ENCODE measurements at regions not wholly inside any gene's neighbourhood (a gene's known extent, or its start where the extent isn't known, plus 50 kb on each side); places are given as distances from the start of the nearest gene placed in this dataset.

- H3K27me3 ChIP-seq: no peaks in the 10 kb centered on the region
- H3K79me2 ChIP-seq: no peaks in the 10 kb centered on the region
- H3K9me3 ChIP-seq (ENCODE audit: low read depth): no peaks in the 10 kb centered on the region
- no peak overlapping the region for H2AFZ ChIP-seq
- no peak for TF ChIP-seq EZH2phosphoT487 (IDR thresholded peaks at IDR 0.05; ENCODE audit: low read depth, severe bottlenecking, unreplicated experiment)
- TF ChIP-seq EZH2 (IDR thresholded peaks at IDR 0.05; ENCODE audit: borderline replicate concordance): no peak
- TF ChIP-seq CTCF (IDR thresholded peaks at IDR 0.05; ENCODE audit: poor library complexity): no peak
- no peaks in the 10 kb centered on the region for H3K4me1 ChIP-seq (ENCODE audit: insufficient read depth)
- no peak overlapping the region for H3K4me3 ChIP-seq
- H3K27ac ChIP-seq: no peak overlapping the region
- 75% methylated on average over 5 of the region's 6 CpGs for WGBS (ENCODE audit: low lambda C conversion rate, missing lambda C conversion rate)
- DNase-seq (ENCODE audit: low spot score): no peak
- no peaks in the 10 kb centered on the region for H4K20me1 ChIP-seq (ENCODE audit: insufficient read depth, poor library complexity, severe bottlenecking)
- H3K9me2 ChIP-seq (replicated peaks; ENCODE audit: insufficient read depth): no peaks in the 10 kb centered on the region
- no peak overlapping the region for H3K4me2 ChIP-seq
- H3K36me3 ChIP-seq (replicated peaks; ENCODE audit: insufficient read depth, low read depth): no peaks in the 10 kb centered on the region
Measured at GRCh38 chr5:8034852-8035251, 165.9 kb downstream of the MTRR start.

DNA sequence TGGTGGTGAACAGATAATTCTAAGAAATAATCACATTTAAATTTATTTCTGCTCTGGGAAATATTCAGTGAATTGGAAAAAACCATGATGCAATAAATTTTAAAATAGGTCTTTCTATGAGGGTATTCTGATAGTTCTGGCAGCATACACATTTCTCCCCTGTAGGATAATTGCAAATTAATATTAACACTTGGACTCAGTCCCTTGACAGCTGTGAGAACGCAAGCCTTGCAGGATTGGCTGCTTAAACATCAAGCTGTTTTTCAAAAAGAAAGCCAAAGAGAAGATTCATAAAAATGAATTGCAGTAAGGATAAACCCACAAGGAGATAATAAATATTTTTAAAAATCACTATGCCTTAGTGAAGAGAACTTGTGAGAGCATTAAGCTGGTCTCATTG is 180.0 kb downstream of the MTRR start:
- DNase-seq (ENCODE audit: low spot score): no peak
- Histone ChIP-seq H3K9me2 (replicated peaks; ENCODE audit: insufficient read depth) (no peaks in the 10 kb centered on the region), H4K20me1 (ENCODE audit: insufficient read depth, poor library complexity, severe bottlenecking) (no peaks in the 10 kb centered on the region), H3K4me3 (no peak overlapping the region), H3K9me3 (ENCODE audit: low read depth) (no peaks in the 10 kb centered on the region), H2AFZ (no peak overlapping the region), H3K27ac (no peak overlapping the region), H3K79me2 (no peaks in the 10 kb centered on the region), H3K4me2 (no peak overlapping the region), H3K27me3 (no peaks in the 10 kb centered on the region), H3K36me3 (replicated peaks; ENCODE audit: insufficient read depth, low read depth) (no peaks in the 10 kb centered on the region), H3K4me1 (ENCODE audit: insufficient read depth) (no peaks in the 10 kb centered on the region)
- 100% methylated on average over 1 of the region's 1 CpG for WGBS (ENCODE audit: low lambda C conversion rate, missing lambda C conversion rate)
- TF ChIP-seq EZH2phosphoT487 (IDR thresholded peaks at IDR 0.05; ENCODE audit: low read depth, severe bottlenecking, unreplicated experiment) (no peak), EZH2 (IDR thresholded peaks at IDR 0.05; ENCODE audit: borderline replicate concordance) (no peak), CTCF (IDR thresholded peaks at IDR 0.05; ENCODE audit: poor library complexity) (no peak)

DNA sequence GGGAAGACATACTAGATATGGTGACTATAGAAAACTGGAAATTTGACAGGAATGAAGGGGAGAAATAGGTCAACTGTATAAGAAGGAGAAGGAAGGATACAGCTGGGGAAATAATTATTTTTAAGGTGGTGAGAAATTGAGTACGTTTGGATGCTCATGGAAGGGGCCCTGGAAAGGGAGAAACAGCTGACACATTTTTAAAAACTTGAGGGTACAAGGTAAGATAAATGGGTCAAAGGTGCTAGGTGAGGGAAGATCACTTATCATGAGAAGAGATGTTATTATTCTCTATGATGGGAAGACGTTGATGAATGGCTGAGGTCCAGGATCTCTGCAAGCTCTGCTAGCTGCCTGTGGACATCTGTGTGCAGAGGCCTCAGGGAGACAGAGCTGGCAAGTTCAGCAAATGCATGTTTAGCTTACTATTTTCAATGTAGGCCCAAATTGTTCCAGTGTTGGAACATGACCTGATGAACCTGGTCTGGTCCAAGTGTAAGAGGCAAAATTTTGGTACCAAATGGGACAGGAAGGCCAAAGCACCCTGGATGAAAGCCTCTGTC is 181.7 kb downstream of the MTRR start:
- Histone ChIP-seq H2AFZ (no peak overlapping the region), H3K4me2 (no peak overlapping the region), H3K9me2 (replicated peaks; ENCODE audit: insufficient read depth) (no peaks in the 10 kb centered on the region), H3K79me2 (no peaks in the 10 kb centered on the region), H3K4me3 (no peak overlapping the region), H3K27ac (no peak overlapping the region), H3K36me3 (replicated peaks; ENCODE audit: insufficient read depth, low read depth) (no peaks in the 10 kb centered on the region), H4K20me1 (ENCODE audit: insufficient read depth, poor library complexity, severe bottlenecking) (no peaks in the 10 kb centered on the region), H3K27me3 (no peaks in the 10 kb centered on the region), H3K9me3 (ENCODE audit: low read depth) (no peaks in the 10 kb centered on the region), H3K4me1 (ENCODE audit: insufficient read depth) (no peaks in the 10 kb centered on the region)
- no peak for DNase-seq (ENCODE audit: low spot score)
- WGBS (ENCODE audit: low lambda C conversion rate, missing lambda C conversion rate): 58% methylated on average over 2 of the region's 2 CpGs
- TF ChIP-seq EZH2phosphoT487 (IDR thresholded peaks at IDR 0.05; ENCODE audit: low read depth, severe bottlenecking, unreplicated experiment) (no peak), EZH2 (IDR thresholded peaks at IDR 0.05; ENCODE audit: borderline replicate concordance) (no peak), CTCF (IDR thresholded peaks at IDR 0.05; ENCODE audit: poor library complexity) (no peak)

DNA sequence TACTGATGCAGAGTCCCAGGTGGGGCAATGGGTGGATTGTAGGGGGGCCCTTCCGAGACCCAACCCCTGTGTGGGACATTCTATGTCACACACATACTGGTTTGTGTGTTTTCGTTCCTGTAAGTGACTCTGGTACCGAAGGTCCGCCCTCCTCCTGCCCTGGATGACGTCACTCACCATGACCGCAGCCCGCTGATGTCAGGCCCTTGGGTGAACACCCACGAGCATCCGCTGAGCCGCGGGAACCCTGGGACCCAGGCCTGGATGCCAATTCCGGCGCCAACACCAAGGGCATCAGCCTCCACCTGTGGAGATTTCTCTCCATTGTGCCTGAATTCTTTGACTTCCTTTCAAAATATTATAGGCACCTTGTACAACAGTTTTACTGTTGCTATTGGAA is 184.3 kb downstream of the MTRR start:
- H3K9me2 ChIP-seq (replicated peaks; ENCODE audit: insufficient read depth): no peaks in the 10 kb centered on the region
- no peak overlapping the region for H3K4me3 ChIP-seq
- H3K4me2 ChIP-seq: no peak overlapping the region
- H4K20me1 ChIP-seq (ENCODE audit: insufficient read depth, poor library complexity, severe bottlenecking): no peaks in the 10 kb centered on the region
- no peaks in the 10 kb centered on the region for H3K4me1 ChIP-seq (ENCODE audit: insufficient read depth)
- no peaks in the 10 kb centered on the region for H3K9me3 ChIP-seq (ENCODE audit: low read depth)
- H3K79me2 ChIP-seq: no peaks in the 10 kb centered on the region
- no peak overlapping the region for H2AFZ ChIP-seq
- 92% methylated on average over 13 of the region's 13 CpGs for WGBS (ENCODE audit: low lambda C conversion rate, missing lambda C conversion rate)
- TF ChIP-seq EZH2phosphoT487 (IDR thresholded peaks at IDR 0.05; ENCODE audit: low read depth, severe bottlenecking, unreplicated experiment) (no peak), CTCF (IDR thresholded peaks at IDR 0.05; ENCODE audit: poor library complexity) (no peak), EZH2 (IDR thresholded peaks at IDR 0.05; ENCODE audit: borderline replicate concordance) (no peak)
- no peaks in the 10 kb centered on the region for H3K27me3 ChIP-seq
- H3K36me3 ChIP-seq (replicated peaks; ENCODE audit: insufficient read depth, low read depth): no peaks in the 10 kb centered on the region
- DNase-seq (ENCODE audit: low spot score): no peak
- no peak overlapping the region for H3K27ac ChIP-seq
